ENCODE measurements at regions not wholly inside any gene's neighbourhood (a gene's known extent, or its start where the extent isn't known, plus 50 kb on each side); places are given as distances from the start of the nearest gene placed in this dataset.

DNA sequence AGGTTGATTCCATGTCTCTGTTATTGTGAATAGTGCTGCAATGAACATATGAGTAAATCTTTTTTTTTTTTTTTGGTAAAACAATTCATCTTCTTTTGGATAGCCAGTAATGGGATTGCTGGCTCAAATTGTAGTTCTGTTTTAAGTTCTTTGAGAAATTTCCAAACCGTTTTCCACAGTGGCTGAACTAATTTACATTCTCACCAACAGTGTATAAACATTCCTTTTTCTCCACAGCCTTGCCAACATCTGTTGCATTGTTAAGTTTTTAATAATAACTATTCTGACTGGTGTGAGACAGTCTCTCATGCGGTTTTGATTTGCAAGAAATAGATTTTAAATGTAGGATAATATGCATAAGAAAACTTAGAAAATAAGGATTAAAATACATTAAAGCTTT, 279.0 kb upstream of the EPHA3 start:
- Histone ChIP-seq H3K27me3 (no peaks in the 10 kb centered on the region), H3K4me3 (no peak overlapping the region), H3K9me3 (no peaks in the 10 kb centered on the region), H3K27ac (no peak overlapping the region), H3K4me1 (no peaks in the 10 kb centered on the region), H3K36me3 (no peaks in the 10 kb centered on the region)
- intact Hi-C loops (cut with DNase I): no loop called here
- WGBS, 2 donors: 62 to 78% methylated on average over 2 of the region's 2 CpGs
- TF ChIP-seq, protein P1, sequence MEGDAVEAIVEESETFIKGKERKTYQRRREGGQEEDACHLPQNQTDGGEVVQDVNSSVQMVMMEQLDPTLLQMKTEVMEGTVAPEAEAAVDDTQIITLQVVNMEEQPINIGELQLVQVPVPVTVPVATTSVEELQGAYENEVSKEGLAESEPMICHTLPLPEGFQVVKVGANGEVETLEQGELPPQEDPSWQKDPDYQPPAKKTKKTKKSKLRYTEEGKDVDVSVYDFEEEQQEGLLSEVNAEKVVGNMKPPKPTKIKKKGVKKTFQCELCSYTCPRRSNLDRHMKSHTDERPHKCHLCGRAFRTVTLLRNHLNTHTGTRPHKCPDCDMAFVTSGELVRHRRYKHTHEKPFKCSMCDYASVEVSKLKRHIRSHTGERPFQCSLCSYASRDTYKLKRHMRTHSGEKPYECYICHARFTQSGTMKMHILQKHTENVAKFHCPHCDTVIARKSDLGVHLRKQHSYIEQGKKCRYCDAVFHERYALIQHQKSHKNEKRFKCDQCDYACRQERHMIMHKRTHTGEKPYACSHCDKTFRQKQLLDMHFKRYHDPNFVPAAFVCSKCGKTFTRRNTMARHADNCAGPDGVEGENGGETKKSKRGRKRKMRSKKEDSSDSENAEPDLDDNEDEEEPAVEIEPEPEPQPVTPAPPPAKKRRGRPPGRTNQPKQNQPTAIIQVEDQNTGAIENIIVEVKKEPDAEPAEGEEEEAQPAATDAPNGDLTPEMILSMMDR (IDR thresholded peaks at IDR 0.05): no peak
- no peak for DNase-seq
- no peak for ATAC-seq

DNA sequence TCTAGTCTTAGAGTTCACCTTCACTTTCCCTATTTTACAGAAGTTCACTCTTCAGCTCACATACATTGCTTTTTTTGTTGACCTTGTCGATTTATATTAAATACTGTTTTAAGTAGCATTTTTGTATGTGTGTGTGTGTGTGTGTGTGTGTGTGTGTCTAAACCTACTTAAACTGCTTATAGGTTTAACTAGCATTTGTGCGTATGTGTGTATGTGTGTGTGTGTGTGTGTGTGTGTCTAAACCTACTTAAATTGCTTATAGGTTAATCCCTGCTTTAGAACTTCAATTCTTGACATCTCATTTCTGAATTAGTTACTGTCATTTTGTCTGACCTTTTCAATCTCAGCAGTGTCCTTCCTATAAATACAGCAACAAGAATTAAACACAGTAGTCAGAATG, 254.8 kb upstream of the EPHA3 start:
- no peaks in the 10 kb centered on the region for H3K4me1 ChIP-seq
- H3K27ac ChIP-seq: no peak overlapping the region
- WGBS, 2 donors: 90 to 95% methylated on average over 2 of the region's 2 CpGs
- TF ChIP-seq, protein P1 (IDR thresholded peaks at IDR 0.05): no peak
- H3K27me3 ChIP-seq: no peaks in the 10 kb centered on the region
- H3K9me3 ChIP-seq: peaks cover 0 to 4% (median 0%) of the 10 kb centered on the region in 11 donors
- H3K4me3 ChIP-seq: no peak overlapping the region
- H3K36me3 ChIP-seq: no peaks in the 10 kb centered on the region
- ATAC-seq: no peak
- intact Hi-C loops (cut with DNase I): no loop called here
- DNase-seq: no peak

DNA sequence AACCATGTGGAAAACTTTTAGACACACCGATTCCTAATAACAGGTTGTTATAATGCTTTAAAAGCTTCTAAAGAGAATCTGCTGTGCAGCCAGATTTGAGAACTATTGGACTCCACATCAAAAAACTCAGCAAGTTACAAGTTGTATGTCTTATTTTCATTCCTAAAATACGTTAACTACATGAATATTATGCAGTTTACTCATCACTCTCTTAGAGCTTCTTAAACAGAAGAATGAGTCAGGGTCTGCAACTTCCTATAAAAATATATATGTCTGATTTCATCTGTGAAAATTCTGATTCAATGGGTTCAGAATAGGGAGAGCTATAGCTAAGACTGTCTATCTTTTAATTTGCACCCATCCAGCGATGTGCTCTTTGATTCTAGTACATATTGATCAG, 244.2 kb upstream of the EPHA3 start:
- WGBS, 2 donors: 80 to 88% methylated on average over 3 of the region's 3 CpGs
- Histone ChIP-seq H3K27ac (no peak overlapping the region), H3K9me3 (no peaks in the 10 kb centered on the region), H3K4me3 (no peak overlapping the region), H3K4me1 (no peaks in the 10 kb centered on the region), H3K36me3 (no peaks in the 10 kb centered on the region), H3K27me3 (no peaks in the 10 kb centered on the region)
- intact Hi-C loops (cut with DNase I): no loop called here
- ATAC-seq (no peak), DNase-seq (no peak)
- TF ChIP-seq, protein P1 (IDR thresholded peaks at IDR 0.05): no peak

DNA sequence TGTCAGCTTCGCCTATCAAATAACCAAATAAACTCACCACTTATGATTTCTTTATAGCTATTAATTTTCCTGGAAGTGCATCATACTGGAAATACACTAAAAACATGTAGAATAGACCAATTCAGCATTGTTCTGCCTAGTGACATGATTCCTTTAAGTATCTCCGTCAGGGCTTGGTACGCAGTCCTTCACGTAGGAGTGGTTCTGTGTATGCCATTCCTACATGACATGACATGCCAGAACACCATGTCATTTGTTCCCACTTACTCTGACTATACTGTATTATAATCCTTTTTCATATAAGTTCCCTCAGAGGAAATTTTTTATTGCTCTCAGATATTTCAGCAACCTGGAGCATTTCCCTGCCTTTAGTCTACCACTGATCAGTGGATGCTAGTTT, 230.7 kb upstream of the EPHA3 start:
- no peaks in the 10 kb centered on the region for H3K9me3 ChIP-seq
- no peak overlapping the region for H3K4me3 ChIP-seq
- 91 to 94% methylated on average over 4 of the region's 4 CpGs for WGBS, 2 donors
- ATAC-seq (no peak), DNase-seq (no peak)
- TF ChIP-seq, protein P1 (IDR thresholded peaks at IDR 0.05): no peak
- intact Hi-C loops (cut with DNase I): no loop called here
- H3K27ac ChIP-seq: no peak overlapping the region
- H3K36me3 ChIP-seq: no peaks in the 10 kb centered on the region
- no peaks in the 10 kb centered on the region for H3K27me3 ChIP-seq
- no peaks in the 10 kb centered on the region for H3K4me1 ChIP-seq

DNA sequence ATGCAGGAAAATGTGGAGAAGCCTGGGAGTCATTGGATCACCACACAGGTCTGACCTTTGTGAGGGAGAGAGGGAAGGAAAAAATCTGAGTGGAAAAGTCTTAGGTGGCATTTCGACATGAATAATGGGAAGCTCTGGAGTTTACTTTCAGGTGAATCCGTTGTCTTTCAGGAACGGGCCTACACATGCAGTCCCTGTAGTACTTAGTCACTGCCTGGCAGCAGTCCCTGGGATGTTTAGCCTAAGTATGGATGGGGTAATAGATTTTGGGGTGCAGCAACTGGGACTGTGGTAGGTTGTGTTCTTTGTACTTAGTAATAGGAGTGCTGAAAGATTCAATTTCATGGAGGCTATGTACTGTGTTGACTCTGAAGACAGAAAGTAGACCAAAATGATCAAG, 227.5 kb upstream of the EPHA3 start:
- H3K27me3 ChIP-seq: no peaks in the 10 kb centered on the region
- H3K9me3 ChIP-seq: peaks cover 0 to 3% (median 0%) of the 10 kb centered on the region in 11 donors
- DNase-seq (no peak), ATAC-seq (no peak)
- 89 to 94% methylated on average over 3 of the region's 3 CpGs for WGBS, 2 donors
- intact Hi-C loops (cut with DNase I): no loop called here
- H3K4me3 ChIP-seq: no peak overlapping the region
- TF ChIP-seq, protein P1 (IDR thresholded peaks at IDR 0.05): no peak
- H3K4me1 ChIP-seq: no peaks in the 10 kb centered on the region
- no peaks in the 10 kb centered on the region for H3K36me3 ChIP-seq
- H3K27ac ChIP-seq: no peak overlapping the region
